ENCODE measurements at regions not wholly inside any gene's neighbourhood (a gene's known extent, or its start where the extent isn't known, plus 50 kb on each side); places are given as distances from the start of the nearest gene placed in this dataset.

DNA sequence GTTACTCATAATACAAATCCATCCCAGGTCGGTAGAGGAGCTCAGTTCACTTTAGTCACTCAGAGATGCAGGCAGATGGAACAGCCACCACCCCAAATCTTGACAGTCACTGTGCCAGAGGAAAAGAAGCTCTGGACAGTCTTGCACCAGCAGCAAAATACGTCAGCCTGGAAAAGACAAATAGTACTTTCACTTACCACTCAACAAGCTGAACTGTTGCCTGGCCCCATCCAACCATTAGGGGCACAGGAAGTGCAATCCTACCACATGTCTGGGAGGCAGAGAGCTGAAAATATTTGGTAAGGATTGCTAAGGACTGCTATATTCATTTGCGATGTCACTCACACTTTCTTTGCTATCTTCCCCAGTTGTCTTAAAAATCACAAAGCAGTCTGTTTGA, 239.1 kb upstream of the TOX3 start:
- TF ChIP-seq, protein P1, sequence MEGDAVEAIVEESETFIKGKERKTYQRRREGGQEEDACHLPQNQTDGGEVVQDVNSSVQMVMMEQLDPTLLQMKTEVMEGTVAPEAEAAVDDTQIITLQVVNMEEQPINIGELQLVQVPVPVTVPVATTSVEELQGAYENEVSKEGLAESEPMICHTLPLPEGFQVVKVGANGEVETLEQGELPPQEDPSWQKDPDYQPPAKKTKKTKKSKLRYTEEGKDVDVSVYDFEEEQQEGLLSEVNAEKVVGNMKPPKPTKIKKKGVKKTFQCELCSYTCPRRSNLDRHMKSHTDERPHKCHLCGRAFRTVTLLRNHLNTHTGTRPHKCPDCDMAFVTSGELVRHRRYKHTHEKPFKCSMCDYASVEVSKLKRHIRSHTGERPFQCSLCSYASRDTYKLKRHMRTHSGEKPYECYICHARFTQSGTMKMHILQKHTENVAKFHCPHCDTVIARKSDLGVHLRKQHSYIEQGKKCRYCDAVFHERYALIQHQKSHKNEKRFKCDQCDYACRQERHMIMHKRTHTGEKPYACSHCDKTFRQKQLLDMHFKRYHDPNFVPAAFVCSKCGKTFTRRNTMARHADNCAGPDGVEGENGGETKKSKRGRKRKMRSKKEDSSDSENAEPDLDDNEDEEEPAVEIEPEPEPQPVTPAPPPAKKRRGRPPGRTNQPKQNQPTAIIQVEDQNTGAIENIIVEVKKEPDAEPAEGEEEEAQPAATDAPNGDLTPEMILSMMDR (IDR thresholded peaks at IDR 0.05), result no peak
- no peaks in the 10 kb centered on the region for H3K9me3 Mint-ChIP-seq (ENCODE audit: low read depth)
- H3K4me3 Mint-ChIP-seq (ENCODE audit: unreplicated experiment), result no peak overlapping the region
- no peak overlapping the region for H3K27ac Mint-ChIP-seq (ENCODE audit: unreplicated experiment)
- DNase-seq (ENCODE audit: low spot score), result no peak
- no peaks in the 10 kb centered on the region for H3K36me3 Mint-ChIP-seq (ENCODE audit: low read depth)
- H3K27me3 Mint-ChIP-seq (ENCODE audit: low read depth), result no peaks in the 10 kb centered on the region
- H3K4me1 Mint-ChIP-seq (ENCODE audit: low read depth), result peaks cover 11% of the 10 kb centered on the region

DNA sequence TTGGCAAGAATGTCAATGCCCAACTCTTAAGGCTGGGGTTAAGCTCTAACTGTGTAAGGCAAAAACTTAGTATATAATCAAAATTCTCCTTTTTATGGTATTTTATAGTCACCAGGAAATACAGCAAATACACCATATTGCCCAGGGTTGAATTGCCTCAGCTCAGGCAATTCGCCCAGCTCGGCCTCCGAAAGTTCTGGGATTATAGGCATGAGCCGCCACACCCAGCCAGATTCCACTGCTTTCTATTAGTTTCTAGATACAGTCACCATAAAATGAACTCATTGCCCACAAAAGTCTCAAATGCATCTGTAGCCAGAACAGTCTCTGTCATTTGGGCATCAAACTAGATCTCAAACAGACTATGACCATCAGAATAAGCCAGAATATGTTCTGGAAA, 238.7 kb upstream of the TOX3 start:
- Mint-ChIP-seq H3K9me3 (ENCODE audit: low read depth) (no peaks in the 10 kb centered on the region), H3K4me3 (ENCODE audit: unreplicated experiment) (no peak overlapping the region), H3K36me3 (ENCODE audit: low read depth) (no peaks in the 10 kb centered on the region), H3K27me3 (ENCODE audit: low read depth) (no peaks in the 10 kb centered on the region), H3K4me1 (ENCODE audit: low read depth) (peaks cover 11% of the 10 kb centered on the region), H3K27ac (ENCODE audit: unreplicated experiment) (no peak overlapping the region)
- TF ChIP-seq, protein P1 (IDR thresholded peaks at IDR 0.05), result no peak
- DNase-seq (ENCODE audit: low spot score), result no peak

DNA sequence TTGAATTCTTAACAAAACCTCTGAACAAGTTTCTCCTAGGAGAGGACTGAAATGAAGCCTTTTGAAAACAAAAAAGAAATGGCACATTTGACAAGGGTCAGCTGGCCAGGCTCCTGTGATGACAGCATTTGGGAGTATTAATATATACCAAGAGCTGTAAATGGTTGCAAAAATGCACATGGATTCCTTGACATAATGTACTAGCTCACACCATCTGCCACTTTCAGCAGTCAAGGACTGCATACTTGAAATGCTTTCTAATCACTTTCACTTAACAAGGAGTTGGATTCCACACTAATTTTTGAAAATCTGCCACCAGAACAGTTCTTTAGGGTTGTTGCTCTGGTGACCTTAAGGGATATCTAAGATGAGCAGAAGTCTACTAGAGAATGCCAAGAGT, 236.7 kb upstream of the TOX3 start:
- H3K4me1 Mint-ChIP-seq (ENCODE audit: low read depth), result peaks cover 11% of the 10 kb centered on the region
- H3K27me3 Mint-ChIP-seq (ENCODE audit: low read depth), result no peaks in the 10 kb centered on the region
- H3K36me3 Mint-ChIP-seq (ENCODE audit: low read depth), result no peaks in the 10 kb centered on the region
- DNase-seq (ENCODE audit: low spot score), result no peak
- no peak overlapping the region for H3K4me3 Mint-ChIP-seq (ENCODE audit: unreplicated experiment)
- TF ChIP-seq, protein P1 (IDR thresholded peaks at IDR 0.05), result no peak
- no peaks in the 10 kb centered on the region for H3K9me3 Mint-ChIP-seq (ENCODE audit: low read depth)
- H3K27ac Mint-ChIP-seq (ENCODE audit: unreplicated experiment), result no peak overlapping the region

DNA sequence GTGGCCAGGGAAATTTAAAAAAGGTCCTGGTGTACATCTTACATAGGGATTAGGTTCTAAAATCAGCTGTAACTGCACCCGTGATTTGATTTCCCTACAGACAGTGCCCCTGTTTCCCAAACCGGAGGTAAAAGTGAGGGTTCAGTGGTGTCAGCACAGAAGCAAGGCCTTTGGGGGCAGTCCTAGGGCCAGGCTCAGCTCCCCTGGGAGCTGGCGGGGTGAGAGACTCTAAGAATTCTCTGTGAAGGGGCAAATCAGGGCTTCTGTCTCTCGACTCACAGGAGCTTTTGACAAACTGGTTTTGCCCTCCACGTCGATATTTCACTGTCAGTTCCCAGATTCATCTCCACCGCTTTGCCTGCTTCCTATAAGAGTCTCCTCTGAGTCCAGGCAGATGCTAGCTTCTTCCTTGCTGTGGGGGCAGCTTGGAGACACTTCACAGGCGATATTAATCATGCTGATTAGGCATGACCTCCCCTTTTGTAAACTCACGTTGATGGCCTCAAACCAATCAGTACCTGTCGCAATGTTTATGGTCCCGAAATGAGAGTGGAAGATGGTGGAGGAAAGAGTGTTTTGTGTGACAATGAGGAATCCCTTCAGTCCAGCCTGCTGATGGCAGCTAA, 234.2 kb upstream of the TOX3 start:
- H3K27me3 Mint-ChIP-seq (ENCODE audit: low read depth), result no peaks in the 10 kb centered on the region

DNA sequence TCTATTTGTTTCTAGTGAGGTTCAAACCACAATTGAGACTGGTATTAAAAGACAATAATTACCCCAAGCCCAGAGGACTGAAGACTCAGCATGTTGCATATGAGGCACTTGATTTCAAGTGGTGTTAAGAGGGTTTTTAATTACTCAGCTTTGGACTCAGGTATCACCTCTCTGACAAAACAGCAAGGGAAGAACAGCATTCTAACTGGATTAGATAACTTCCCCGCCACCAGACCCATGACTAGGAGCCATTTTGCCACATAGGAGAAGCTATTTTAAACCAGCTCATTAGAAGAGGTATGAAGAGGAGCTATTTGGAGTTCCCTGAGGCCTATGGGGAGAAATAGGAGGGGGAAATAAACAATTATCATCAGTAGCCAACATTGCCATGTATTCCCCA, 226.1 kb upstream of the TOX3 start:
- H3K9me3 Mint-ChIP-seq (ENCODE audit: low read depth), result no peaks in the 10 kb centered on the region
- peaks cover 6% of the 10 kb centered on the region for H3K27me3 Mint-ChIP-seq (ENCODE audit: low read depth)
- TF ChIP-seq, protein P1 (IDR thresholded peaks at IDR 0.05), result no peak
- no peak for DNase-seq (ENCODE audit: low spot score)
- H3K4me3 Mint-ChIP-seq (ENCODE audit: unreplicated experiment), result no peak overlapping the region
- no peaks in the 10 kb centered on the region for H3K36me3 Mint-ChIP-seq (ENCODE audit: low read depth)
- no peaks in the 10 kb centered on the region for H3K4me1 Mint-ChIP-seq (ENCODE audit: low read depth)
- H3K27ac Mint-ChIP-seq (ENCODE audit: unreplicated experiment), result no peak overlapping the region

More for the DNA sequence above, 234.2 kb upstream of the TOX3 start:
- H3K27ac Mint-ChIP-seq (ENCODE audit: unreplicated experiment), result no peak overlapping the region
- peaks cover 11% of the 10 kb centered on the region for H3K4me1 Mint-ChIP-seq (ENCODE audit: low read depth)
- H3K36me3 Mint-ChIP-seq (ENCODE audit: low read depth), result no peaks in the 10 kb centered on the region
- H3K9me3 Mint-ChIP-seq (ENCODE audit: low read depth), result no peaks in the 10 kb centered on the region
- DNase-seq (ENCODE audit: low spot score), result no peak
- no peak overlapping the region for H3K4me3 Mint-ChIP-seq (ENCODE audit: unreplicated experiment)
- TF ChIP-seq, protein P1 (IDR thresholded peaks at IDR 0.05), result no peak

Data from chondrocyte (in vitro differentiated cells).